Neural cell (in vitro differentiated cells): ENCODE measurements at regions not wholly inside any gene's neighbourhood (a gene's known extent, or its start where the extent isn't known, plus 50 kb on each side); places are given as distances from the start of the nearest gene placed in this dataset.

Experiments used
- H2AFZ ChIP-seq: fragments of 200-600, 300-800 bp; sonication (generic), shearing (Covaris generic); 2 replicates; pipeline ENCODE4 v1.6.0; 2014; ENCODE audit warnings: low read depth, mild to moderate bottlenecking, antibody characterized with exemption, low read length, moderate library complexity
- H3F3A ChIP-seq: fragments of 200-600 bp; shearing (Covaris generic); 2 replicates; pipeline ENCODE4 v1.6.1; 2016; ENCODE audit warnings: mild to moderate bottlenecking, moderate library complexity, mixed read lengths, antibody characterized with exemption, low read length; ENCODE audit not compliant: insufficient read depth, poor library complexity, severe bottlenecking
- H3K27ac ChIP-seq: fragments of 200-600, 300-800 bp; sonication (generic), shearing (Covaris generic); 2 replicates; pipeline ENCODE4 v1.5.1; 2014; ENCODE audit warnings: mild to moderate bottlenecking, low read length, moderate library complexity
- H3K27me3 ChIP-seq: fragments of 300-800, 200-600 bp; sonication (generic), shearing (Covaris generic); 2 replicates; pipeline ENCODE4 v1.6.0; 2014; ENCODE audit warnings: mild to moderate bottlenecking, low read depth, low read length, moderate library complexity; ENCODE audit not compliant: insufficient read depth
- H3K36me3 ChIP-seq: fragments of 300-800, 200-600 bp; sonication (generic), shearing (Covaris generic); 2 replicates; pipeline ENCODE4 v1.5.1; 2014; ENCODE audit warnings: mild to moderate bottlenecking, antibody characterized with exemption, low read length, moderate library complexity; ENCODE audit not compliant: insufficient read depth
- H3K4me2 ChIP-seq: fragments of 300-800, 200-600 bp; sonication (generic), shearing (Covaris generic); 2 replicates; pipeline ENCODE4 v1.6.0; 2014; ENCODE audit warnings: mild to moderate bottlenecking, low read length
- H3K4me3 ChIP-seq: fragments of 300-800, 200-600 bp; sonication (generic), shearing (Covaris generic); 2 replicates; pipeline ENCODE4 v1.5.1; 2014; ENCODE audit warnings: mild to moderate bottlenecking, low read length, moderate library complexity
- H3K79me2 ChIP-seq: fragments of 200-600 bp; shearing (Covaris generic); replicated peaks from 2 replicates; pipeline ENCODE4 v1.6.0; 2014; ENCODE audit warnings: mild to moderate bottlenecking, low read length, moderate library complexity; ENCODE audit not compliant: insufficient read depth
- H3K9ac ChIP-seq: fragments of 300-800, 200-600 bp; sonication (generic), shearing (Covaris generic); 2 replicates; pipeline ENCODE4 v1.6.1; 2016; ENCODE audit warnings: mild to moderate bottlenecking, low read length, mixed read lengths
- H3K9me2 ChIP-seq: fragments of 200-600 bp; shearing (Covaris generic); 2 replicates; pipeline ENCODE4 v1.6.1; 2016; ENCODE audit warnings: mild to moderate bottlenecking, low read length, mixed read lengths; ENCODE audit not compliant: insufficient read depth
- H3K9me3 ChIP-seq: fragments of 200-600, 300-800 bp; sonication (generic), shearing (Covaris generic); 2 replicates; pipeline ENCODE4 v1.6.1; 2016; ENCODE audit warnings: mild to moderate bottlenecking, mixed run types, low read length, moderate library complexity, mixed read lengths
- H4K20me1 ChIP-seq: fragments of 200-600 bp; shearing (Covaris generic); 2 replicates; pipeline ENCODE4 v1.6.1; 2016; ENCODE audit warnings: mild to moderate bottlenecking, mixed run types; ENCODE audit not compliant: insufficient read depth
- EP300 ChIP-seq: fragments of 450-650 bp; conservative IDR thresholded peaks from 2 replicates; pipeline ENCODE4 v1.6.1; 2014; ENCODE audit warnings: antibody characterized with exemption, mild to moderate bottlenecking, moderate library complexity; ENCODE audit not compliant: poor library complexity, severe bottlenecking
- EZH2 ChIP-seq: fragments of 200-600, 300-800 bp; shearing (Covaris generic), sonication (generic); IDR thresholded peaks from 2 replicates; pipeline ENCODE4 v1.6.1; 2014; ENCODE audit warnings: antibody characterized with exemption, low read length, borderline replicate concordance, mild to moderate bottlenecking; ENCODE audit not compliant: insufficient read depth, poor library complexity, severe bottlenecking
- MXI1 ChIP-seq: fragments of 450-650 bp; conservative IDR thresholded peaks from 2 replicates; pipeline ENCODE4 v1.6.1; 2014; ENCODE audit warnings: antibody characterized with exemption, mild to moderate bottlenecking; ENCODE audit not compliant: poor library complexity, severe bottlenecking
- POLR2AphosphoS5 ChIP-seq: IDR thresholded peaks from 2 replicates; pipeline ENCODE4 v1.6.1; 2012
- RAD21 ChIP-seq: fragments of 450-650 bp; conservative IDR thresholded peaks from 2 replicates; pipeline ENCODE4 v1.6.1; 2014; ENCODE audit warnings: antibody characterized with exemption, mild to moderate bottlenecking, moderate library complexity
- SMC3 ChIP-seq: fragments of 450-650 bp; conservative IDR thresholded peaks from 2 replicates; pipeline ENCODE4 v1.6.1; 2014; ENCODE audit warnings: antibody characterized with exemption, mild to moderate bottlenecking, moderate library complexity; ENCODE audit not compliant: poor library complexity
- TAF1 ChIP-seq: IDR thresholded peaks from 2 replicates; pipeline ENCODE4 v1.6.1; 2012; ENCODE audit warnings: low read depth
- TF ChIP-seq, protein P1 (sequence below): fragments of 450-650 bp; IDR thresholded peaks from 2 replicates; pipeline ENCODE4 v1.5.1; 2014; ENCODE audit warnings: antibody characterized with exemption, mild to moderate bottlenecking, moderate library complexity; ENCODE audit not compliant: poor library complexity, severe bottlenecking
- TF ChIP-seq, protein P2 (sequence below): IDR thresholded peaks from 2 replicates; pipeline ENCODE4 v1.6.1; 2012; ENCODE audit warnings: borderline replicate concordance

- H3K9me3 ChIP-seq: no peaks in the 10 kb centered on the region
- H3K9ac ChIP-seq: no peak overlapping the region
- H3K9me2 ChIP-seq: no peaks in the 10 kb centered on the region
- no peaks in the 10 kb centered on the region for H3F3A ChIP-seq
- H4K20me1 ChIP-seq: no peaks in the 10 kb centered on the region
- no peaks in the 10 kb centered on the region for H3K36me3 ChIP-seq
- H3K4me2 ChIP-seq: no peak overlapping the region
- no peak overlapping the region for H3K27ac ChIP-seq
- no peak overlapping the region for H2AFZ ChIP-seq
- H3K4me3 ChIP-seq: no peak overlapping the region
- H3K27me3 ChIP-seq: no peaks in the 10 kb centered on the region
- H3K79me2 ChIP-seq: no peaks in the 10 kb centered on the region
- TF ChIP-seq SMC3 (no peak), MXI1 (no peak), TAF1 (no peak), POLR2AphosphoS5 (no peak)
- TF ChIP-seq, protein P1, sequence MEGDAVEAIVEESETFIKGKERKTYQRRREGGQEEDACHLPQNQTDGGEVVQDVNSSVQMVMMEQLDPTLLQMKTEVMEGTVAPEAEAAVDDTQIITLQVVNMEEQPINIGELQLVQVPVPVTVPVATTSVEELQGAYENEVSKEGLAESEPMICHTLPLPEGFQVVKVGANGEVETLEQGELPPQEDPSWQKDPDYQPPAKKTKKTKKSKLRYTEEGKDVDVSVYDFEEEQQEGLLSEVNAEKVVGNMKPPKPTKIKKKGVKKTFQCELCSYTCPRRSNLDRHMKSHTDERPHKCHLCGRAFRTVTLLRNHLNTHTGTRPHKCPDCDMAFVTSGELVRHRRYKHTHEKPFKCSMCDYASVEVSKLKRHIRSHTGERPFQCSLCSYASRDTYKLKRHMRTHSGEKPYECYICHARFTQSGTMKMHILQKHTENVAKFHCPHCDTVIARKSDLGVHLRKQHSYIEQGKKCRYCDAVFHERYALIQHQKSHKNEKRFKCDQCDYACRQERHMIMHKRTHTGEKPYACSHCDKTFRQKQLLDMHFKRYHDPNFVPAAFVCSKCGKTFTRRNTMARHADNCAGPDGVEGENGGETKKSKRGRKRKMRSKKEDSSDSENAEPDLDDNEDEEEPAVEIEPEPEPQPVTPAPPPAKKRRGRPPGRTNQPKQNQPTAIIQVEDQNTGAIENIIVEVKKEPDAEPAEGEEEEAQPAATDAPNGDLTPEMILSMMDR: no peak
Measured at GRCh38 chr5:169442913-169443784, 140.4 kb upstream of the SPDL1 start.

DNA sequence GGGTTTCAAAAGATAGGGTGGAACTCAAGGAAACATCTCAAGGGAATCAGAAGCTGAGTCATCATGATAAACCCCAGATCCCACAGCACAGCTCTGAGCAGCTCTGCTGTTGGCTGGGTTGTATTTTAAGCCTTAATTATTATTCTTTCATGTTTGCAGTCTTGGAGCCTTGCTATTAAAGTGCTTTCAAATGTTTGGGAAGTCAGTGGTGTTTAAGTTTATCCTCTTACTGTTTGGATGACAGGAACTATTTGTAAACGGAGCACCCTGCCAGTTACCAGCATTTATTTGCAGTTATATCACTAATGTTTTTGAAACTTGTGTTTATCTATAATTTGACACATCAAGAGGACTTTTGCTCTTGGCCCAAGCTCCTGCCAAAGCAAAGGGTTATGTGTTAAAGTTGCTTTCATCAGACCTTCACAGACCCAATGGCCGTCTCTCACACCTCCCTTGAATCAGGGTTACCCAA is 141.1 kb upstream of the SPDL1 start:
- no peaks in the 10 kb centered on the region for H3K9me2 ChIP-seq

More for the DNA sequence above, 141.1 kb upstream of the SPDL1 start:
- TF ChIP-seq EZH2 (no peak), MXI1 (no peak), SMC3 (no peak), TAF1 (no peak), EP300 (no peak), POLR2AphosphoS5 (no peak), RAD21 (no peak)
- TF ChIP-seq, protein P2, sequence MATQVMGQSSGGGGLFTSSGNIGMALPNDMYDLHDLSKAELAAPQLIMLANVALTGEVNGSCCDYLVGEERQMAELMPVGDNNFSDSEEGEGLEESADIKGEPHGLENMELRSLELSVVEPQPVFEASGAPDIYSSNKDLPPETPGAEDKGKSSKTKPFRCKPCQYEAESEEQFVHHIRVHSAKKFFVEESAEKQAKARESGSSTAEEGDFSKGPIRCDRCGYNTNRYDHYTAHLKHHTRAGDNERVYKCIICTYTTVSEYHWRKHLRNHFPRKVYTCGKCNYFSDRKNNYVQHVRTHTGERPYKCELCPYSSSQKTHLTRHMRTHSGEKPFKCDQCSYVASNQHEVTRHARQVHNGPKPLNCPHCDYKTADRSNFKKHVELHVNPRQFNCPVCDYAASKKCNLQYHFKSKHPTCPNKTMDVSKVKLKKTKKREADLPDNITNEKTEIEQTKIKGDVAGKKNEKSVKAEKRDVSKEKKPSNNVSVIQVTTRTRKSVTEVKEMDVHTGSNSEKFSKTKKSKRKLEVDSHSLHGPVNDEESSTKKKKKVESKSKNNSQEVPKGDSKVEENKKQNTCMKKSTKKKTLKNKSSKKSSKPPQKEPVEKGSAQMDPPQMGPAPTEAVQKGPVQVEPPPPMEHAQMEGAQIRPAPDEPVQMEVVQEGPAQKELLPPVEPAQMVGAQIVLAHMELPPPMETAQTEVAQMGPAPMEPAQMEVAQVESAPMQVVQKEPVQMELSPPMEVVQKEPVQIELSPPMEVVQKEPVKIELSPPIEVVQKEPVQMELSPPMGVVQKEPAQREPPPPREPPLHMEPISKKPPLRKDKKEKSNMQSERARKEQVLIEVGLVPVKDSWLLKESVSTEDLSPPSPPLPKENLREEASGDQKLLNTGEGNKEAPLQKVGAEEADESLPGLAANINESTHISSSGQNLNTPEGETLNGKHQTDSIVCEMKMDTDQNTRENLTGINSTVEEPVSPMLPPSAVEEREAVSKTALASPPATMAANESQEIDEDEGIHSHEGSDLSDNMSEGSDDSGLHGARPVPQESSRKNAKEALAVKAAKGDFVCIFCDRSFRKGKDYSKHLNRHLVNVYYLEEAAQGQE: no peak
- TF ChIP-seq, protein P1: no peak
- H3K4me3 ChIP-seq: no peak overlapping the region
- no peaks in the 10 kb centered on the region for H3K27me3 ChIP-seq
- no peak overlapping the region for H3K4me2 ChIP-seq
- H2AFZ ChIP-seq: no peak overlapping the region
- H3K9me3 ChIP-seq: no peaks in the 10 kb centered on the region
- H3K9ac ChIP-seq: no peak overlapping the region
- no peaks in the 10 kb centered on the region for H3K79me2 ChIP-seq
- H4K20me1 ChIP-seq: no peaks in the 10 kb centered on the region
- H3F3A ChIP-seq: no peaks in the 10 kb centered on the region
- no peaks in the 10 kb centered on the region for H3K36me3 ChIP-seq
- H3K27ac ChIP-seq: no peak overlapping the region
